LNCAP (cell line): ENCODE measurements at regions not wholly inside any gene's neighbourhood (a gene's known extent, or its start where the extent isn't known, plus 50 kb on each side); places are given as distances from the start of the nearest gene placed in this dataset.

Experiments
- CTCF ChIP-seq: fragments of 450-650 bp; IDR thresholded peaks from 2 replicates; pipeline ENCODE4 v1.5.1; 2017; ENCODE audit warnings: mild to moderate bottlenecking

DNA sequence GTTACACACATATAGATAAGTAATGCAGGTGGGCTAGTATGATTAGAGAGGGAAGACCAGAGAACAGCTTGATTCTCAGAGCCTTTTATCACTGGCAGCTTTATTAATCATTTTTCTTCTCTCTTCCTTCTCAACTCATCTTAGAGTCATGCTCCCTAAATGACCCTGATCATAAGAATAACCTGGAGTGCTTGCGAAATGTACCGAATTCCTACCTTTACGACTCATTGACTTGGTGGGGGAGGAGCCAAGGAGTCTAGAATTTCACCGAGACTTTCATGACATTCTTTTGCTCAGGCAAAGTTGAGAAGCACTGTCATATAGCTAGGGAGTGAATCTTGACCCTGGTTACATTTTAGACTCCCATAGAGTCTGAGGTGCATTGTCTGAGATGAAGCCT is 298.9 kb upstream of the PUDP start:
- TF ChIP-seq CTCF: no peak

GRCh38 chrX:7444967-7445366 is 297.0 kb upstream of the PUDP start:
- no peak for TF ChIP-seq CTCF

DNA sequence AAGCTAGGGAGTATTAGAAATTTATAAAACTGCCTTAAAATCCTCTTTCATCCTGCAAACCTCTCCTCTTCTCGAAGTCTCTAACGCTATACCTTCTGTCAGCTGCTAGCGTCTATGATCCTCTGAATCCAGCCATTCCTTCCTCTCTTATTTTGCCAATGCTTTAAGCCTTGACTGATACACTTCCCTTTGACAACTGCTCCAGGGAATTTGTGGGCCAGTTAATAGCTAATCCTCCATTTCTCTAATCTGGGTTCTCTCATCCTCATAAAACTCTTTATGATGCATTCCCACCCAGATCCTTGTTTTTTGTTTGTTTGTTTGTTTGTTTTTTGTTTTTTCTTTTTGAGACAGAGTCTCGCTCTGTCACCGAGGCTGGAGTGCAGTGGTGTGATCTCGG is 293.6 kb upstream of the PUDP start:
- no peak for TF ChIP-seq CTCF

DNA sequence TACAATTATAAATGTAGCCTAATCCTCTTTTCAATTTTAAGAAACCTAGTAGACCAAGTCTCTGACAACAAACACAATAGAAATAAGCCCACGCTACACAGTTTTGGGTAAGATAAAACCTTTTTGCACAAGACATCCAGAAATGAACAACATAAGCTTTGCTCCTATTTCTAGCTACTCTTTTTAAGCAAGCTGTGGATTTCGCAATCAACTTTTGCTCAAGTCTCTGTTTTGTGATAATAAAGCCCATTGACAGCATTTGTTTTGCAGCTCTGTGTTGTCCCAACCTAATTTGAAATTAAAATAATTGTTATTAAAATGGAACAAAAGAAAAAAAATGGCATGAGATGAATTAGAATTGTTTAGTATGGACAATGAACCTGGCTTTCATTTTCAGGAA is 287.9 kb upstream of the PUDP start:
- TF ChIP-seq CTCF: no peak

DNA sequence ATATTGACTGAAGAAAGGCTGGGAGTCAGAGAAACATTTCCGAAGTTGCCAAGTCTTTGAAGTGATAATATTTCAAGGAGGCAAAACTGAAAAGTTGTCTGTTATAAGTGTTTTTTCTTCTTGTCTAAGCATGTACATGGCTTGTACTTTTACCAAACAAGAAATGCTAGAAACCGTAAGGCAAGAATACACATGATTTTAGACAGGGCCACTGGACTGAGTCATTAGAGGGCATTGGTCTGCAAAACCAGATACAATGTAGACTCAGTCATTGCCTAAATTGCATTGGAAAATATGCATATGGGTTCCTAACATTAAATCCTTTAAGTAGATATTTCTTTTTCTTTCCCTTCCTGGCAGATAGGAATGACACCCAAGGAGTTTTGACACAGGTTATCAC is 284.9 kb upstream of the PUDP start:
- TF ChIP-seq CTCF: no peak

GRCh38 chrX:7420717-7421116 is 272.8 kb upstream of the PUDP start:
- no peak for TF ChIP-seq CTCF

- no peak for TF ChIP-seq CTCF
Observed at GRCh38 chrX:7414753-7415152, 266.8 kb upstream of the PUDP start.

DNA sequence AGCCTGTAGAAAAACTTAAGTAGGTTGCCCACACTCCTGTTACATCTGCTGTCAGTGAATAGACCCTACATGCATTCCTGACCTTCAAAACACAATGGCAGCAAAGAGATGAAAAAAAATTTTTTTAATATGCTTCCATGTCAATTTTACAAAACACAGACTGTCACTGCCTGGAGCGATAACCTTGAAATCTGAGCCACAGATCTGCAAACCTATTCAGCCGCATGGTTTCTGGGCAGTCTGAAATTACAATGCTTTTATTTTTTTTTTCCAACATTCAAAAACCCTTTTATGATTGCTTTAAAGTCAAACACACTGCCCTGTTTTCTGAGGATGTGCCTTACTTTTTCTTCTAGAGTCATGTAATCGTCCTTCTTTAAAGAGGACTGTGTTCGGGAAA is 264.9 kb upstream of the PUDP start:
- TF ChIP-seq CTCF: no peak
